KG1 (cell line): ENCODE measurements at regions not wholly inside any gene's neighbourhood (a gene's known extent, or its start where the extent isn't known, plus 50 kb on each side); places are given as distances from the start of the nearest gene placed in this dataset.
"Not testable (repeated sequence)": the region's sequence is repeated elsewhere in the genome, so short reads cannot be mapped to it uniquely, and the experiment has no call there.

Experiments used
- DNase-seq: peaks from one replicate; lab custom pipeline; 2025; lab: John Stamatoyannopoulos, UW

GRCh38 chr6:146985966-146986365 is 218.3 kb upstream of the STXBP5 start:
- no peak for DNase-seq

- DNase-seq = not testable (repeated sequence)
Observed at GRCh38 chr6:146987938-146988337, 216.3 kb upstream of the STXBP5 start.

DNA sequence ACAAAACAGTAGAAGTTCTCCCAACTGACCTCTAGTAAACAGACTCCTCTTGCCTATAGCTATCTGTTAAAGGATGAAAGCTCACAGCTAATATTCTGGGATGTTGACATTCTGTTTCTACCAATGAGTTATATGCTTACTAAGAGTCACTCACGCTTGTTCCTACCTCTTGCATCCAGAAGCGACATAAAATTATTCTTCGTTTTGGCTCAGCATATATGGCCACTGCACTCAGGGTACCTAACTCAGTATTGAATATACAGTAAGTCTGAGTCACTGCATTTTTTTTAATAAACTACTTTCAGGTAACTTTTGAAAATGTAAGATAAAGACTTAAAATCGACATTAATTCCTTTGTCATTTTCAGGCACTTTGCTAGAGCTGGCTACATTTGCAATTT is 214.4 kb upstream of the STXBP5 start:
- no peak for DNase-seq

DNA sequence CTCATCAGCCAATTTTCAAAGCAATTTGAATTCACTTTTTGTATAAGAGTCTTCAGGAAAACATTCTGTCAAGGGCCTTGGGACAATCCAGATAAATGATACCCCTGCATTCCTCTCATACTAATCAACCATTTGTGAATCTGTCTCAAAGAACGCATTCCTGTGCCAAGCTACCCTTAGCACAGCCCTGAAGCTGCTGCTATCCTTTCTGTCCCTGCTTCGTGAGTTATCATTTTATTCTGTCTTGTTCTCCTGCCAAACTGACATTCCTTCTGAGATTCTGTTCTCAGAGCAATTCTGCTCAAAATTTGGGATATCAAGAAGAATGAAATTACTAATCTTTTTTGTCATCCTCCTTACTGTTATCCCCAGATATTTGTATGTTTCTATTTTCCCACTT is 213.9 kb upstream of the STXBP5 start:
- DNase-seq = no peak

GRCh38 chr6:146990821-146991798 is 213.1 kb upstream of the STXBP5 start:
- no peak for DNase-seq

GRCh38 chr6:146997062-146997461 is 207.2 kb upstream of the STXBP5 start:
- no peak for DNase-seq

DNA sequence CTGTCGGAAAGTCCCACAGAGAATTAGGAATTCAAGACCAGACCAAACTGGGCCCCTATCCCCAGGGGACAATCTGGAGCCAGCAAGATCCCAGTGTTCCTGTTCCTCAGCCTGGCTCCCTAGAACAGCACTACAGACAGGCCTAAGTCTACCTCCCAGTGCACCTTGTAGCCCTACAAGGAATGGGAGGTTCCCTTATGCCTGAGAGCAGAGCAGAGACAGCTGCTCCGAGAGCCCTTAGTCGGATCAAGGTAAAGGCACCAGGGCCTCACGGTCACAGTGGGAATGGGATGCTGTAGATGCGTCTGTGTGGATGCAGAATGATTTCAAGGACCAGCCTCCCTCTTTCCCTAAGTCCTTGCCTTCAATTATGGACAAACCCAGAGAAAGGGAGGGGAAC is 204.5 kb upstream of the STXBP5 start:
- DNase-seq = no peak

DNA sequence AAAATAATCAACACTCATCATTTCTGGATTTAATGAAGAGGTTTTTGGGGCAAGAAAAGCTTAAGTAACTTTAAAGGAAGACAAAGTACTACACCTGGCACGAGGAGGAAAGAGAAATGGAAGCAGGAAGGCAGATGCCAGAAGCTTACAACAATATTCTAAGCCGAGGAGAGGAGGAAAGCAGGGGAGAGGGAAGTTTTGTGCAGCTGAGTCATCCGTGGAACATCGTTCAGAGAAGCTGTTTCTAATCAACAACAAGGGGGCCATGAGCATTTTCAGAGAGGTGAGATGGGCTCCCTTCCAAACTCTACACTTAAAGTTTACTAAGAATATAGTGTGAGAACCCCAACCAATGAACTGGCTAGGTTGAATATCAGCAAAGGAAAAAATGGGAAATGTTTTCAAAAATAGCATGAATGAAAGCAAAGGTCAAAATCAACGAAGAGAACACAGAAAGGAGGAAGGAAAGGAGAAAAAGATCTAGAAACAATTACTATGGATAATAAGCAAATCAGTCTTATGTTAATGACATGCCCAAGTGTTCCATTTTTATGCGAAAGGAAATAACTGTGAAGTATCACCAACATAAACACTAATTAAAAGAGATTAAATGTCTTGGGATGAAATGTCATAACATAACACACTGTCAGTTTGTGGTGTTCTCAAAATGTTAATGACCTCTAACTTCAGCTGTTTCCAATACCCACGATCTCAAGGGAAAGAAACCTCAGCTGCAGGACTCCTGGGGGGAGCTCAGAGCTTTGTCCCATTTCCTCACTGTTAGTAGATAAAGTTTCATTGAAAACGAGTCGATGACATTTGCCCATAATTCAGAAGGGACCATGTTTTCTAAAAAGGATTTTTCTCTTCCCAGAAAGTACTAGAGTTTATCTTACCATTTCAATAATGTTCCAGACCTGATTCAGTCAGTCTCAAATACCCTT is 203.4 kb upstream of the STXBP5 start:
- DNase-seq = no peak

GRCh38 chr6:147001621-147002020 is 202.6 kb upstream of the STXBP5 start:
- no peak for DNase-seq

GRCh38 chr6:147003186-147003585 is 201.0 kb upstream of the STXBP5 start:
- no peak for DNase-seq

- no peak for DNase-seq
Observed at GRCh38 chr6:147005499-147005898, 198.7 kb upstream of the STXBP5 start.

GRCh38 chr6:147007441-147007840 is 196.8 kb upstream of the STXBP5 start:
- no peak for DNase-seq

DNA sequence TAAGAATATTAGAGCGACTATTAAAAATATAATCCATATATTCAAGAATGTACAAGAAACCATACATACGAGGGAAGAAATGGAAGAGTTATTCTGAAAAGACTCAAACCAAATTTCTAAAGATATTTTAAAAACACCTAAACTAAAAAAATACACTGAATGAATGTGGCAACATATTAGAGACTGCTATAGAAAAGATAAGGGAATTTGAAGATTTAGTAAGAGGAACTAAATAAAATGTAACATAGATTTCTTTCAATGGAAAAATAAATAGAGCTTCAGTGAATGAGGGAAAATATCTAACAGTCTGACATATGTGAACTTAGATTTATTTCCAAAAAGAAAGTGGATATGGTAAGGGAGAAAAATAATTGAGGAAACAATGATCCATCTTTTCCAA is 194.9 kb upstream of the STXBP5 start:
- DNase-seq = no peak

DNA sequence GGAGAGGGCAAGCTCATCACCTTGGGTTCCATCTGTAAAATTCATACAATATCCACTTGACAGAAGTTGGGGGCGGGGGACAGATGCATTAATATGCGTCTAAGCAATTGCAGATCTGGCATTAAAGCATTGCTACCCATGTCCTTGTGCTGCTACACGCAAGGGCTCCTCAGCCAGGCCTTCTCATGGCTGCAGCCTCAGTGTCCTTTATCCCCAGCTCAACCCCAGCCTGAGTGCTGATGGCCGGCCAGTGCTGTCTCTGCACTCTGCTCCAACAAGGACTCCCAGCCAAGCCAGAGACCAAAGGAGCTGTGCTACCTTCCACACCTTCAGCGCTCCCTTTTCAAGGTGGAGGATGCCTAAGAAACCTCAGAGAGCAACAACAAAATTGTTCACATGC is 188.5 kb upstream of the STXBP5 start:
- no peak for DNase-seq

GRCh38 chr6:147016440-147016839 is 187.8 kb upstream of the STXBP5 start:
- no peak for DNase-seq

- DNase-seq = no peak
Observed at GRCh38 chr6:147017153-147017552, 187.1 kb upstream of the STXBP5 start.

- DNase-seq = no peak
Observed at GRCh38 chr6:147019001-147019400, 185.2 kb upstream of the STXBP5 start.

DNA sequence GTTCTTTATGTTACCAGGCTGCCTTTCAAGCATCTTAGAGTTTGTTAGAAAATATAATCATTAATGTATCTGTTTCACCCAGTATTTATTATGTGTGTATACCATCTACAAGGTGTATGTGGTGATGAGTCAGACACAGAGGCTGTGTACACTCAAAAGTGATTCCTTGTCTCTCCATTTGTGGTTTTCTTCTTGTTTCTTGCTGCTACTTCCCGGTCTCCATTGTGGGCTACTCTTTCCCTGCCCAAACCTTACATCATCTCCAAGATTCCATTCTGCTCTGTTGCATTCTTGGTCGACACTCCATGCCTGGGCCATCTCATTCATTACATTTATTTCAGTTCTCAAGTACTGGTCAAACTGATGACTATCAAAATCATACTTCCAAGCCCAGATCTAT is 182.2 kb upstream of the STXBP5 start:
- DNase-seq = no peak

GRCh38 chr6:147023148-147023547 is 181.1 kb upstream of the STXBP5 start:
- no peak for DNase-seq

DNA sequence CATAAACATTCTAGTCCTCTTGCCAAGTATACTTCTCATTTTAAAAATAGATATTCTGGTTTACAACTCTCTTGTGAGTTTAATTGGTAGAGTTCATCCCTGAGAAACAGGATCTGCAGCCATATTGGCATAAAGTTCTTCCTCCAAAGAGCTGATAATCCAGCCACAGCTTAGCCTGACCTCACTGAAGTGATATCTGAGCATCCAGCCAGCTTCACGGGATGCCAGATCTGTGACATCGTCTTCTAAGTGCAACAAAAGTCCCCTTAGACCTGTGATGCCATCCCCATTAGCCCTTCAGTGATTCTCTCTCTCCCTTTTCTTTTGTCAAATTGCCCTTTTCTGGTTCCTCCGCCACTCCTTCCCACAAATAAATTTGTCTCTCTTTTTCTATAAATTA is 180.6 kb upstream of the STXBP5 start:
- DNase-seq = no peak

DNA sequence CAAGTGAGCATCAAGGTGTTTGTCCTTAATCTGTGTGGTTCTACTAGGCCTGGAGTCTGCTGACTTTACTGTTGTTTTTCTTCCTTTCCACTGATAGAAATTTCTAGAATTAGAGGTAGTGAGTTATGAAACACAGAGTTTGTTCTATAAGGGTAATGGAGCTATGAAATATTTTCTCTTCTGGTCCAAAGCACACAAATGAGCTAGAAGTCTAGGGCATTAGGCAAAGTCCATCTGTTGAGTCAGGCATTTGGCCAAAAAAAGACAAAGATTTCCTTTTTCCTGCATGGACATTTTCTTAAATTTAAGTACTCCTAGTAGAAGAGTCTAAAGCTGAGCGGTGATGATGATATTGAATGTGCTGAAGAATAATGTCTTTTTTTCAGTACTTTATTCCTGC is 174.3 kb upstream of the STXBP5 start:
- DNase-seq = no peak

DNA sequence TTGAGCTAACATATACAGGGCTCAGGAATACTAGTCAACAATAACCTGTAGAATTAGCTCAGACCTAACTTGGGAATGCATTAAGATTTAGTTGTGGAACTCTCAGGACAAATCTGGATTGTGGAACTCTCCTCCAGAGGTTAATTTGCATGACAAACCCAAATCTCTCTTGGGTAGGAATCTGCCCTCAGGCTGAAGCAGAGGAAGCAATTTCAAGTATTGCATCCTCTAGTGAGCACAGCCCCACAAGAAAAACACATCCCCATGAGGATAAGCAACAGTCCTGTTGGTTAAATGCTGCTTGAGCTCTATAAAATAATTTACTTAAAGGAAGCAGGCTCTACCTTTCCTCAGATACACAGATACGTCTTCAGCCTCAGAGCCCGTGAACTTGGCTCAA is 170.9 kb upstream of the STXBP5 start:
- no peak for DNase-seq

DNA sequence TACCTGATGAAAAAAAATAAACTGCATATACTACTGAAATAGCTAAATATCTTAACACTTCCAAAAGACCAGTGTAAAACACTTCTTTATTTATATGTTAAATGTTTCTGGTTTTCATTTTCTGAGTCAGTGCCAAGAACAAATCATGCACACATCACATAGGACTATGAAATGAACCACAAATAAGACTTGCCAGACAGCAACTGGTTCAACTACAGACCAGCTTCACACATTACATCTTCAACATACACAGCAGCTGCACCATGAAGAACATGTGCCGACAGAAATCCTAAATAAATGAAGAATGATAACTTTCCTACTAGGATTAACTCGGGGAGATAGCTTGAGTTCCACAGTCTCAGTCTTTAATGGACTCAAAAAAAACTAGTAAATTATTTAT is 168.3 kb upstream of the STXBP5 start:
- no peak for DNase-seq
